K562 (cell line): ENCODE measurements at regions not wholly inside any gene's neighbourhood (a gene's known extent, or its start where the extent isn't known, plus 50 kb on each side); places are given as distances from the start of the nearest gene placed in this dataset.

Source experiments
- FOXP4 ChIP-seq: sonication (generic); formaldehyde crosslinking; IDR thresholded peaks from 2 replicates; pipeline ENCODE4 v1.8.0; 2022; ENCODE audit warnings: mild to moderate bottlenecking, missing genetic modification reagents, borderline replicate concordance
- HEY1 ChIP-seq: fragments of 250-450 bp; sonication (Bioruptor Pico); IDR thresholded peaks from 2 replicates; pipeline ENCODE4 v1.5.0; 2020; ENCODE audit warnings: mild to moderate bottlenecking, moderate library complexity, borderline replicate concordance
- HINFP ChIP-seq: fragments of 450-650 bp; conservative IDR thresholded peaks from 2 replicates; pipeline ENCODE4 v1.6.1; 2016; ENCODE audit warnings: missing genetic modification characterization, low read depth, mild to moderate bottlenecking, control low read depth, missing compliant biosample characterization
- KDM5B ChIP-seq: fragments of 200-600 bp; sonication (generic); IDR thresholded peaks from 2 replicates; pipeline ENCODE4 v1.6.1; 2012; ENCODE audit warnings: low read depth, mild to moderate bottlenecking, moderate library complexity, low read length, control low read depth, inconsistent platforms; ENCODE audit not compliant: insufficient replicate concordance
- KLF6 ChIP-seq: fragments of 250-450 bp; sonication (Bioruptor Pico); IDR thresholded peaks from 2 replicates; pipeline ENCODE4 v1.4.0; 2020; ENCODE audit warnings: mild to moderate bottlenecking, moderate library complexity, borderline replicate concordance
- MAFG ChIP-seq: fragments of 450-650 bp; conservative IDR thresholded peaks from 2 replicates; pipeline ENCODE4 v1.6.1; 2016; ENCODE audit warnings: missing genetic modification characterization, missing compliant biosample characterization
- POLR2B ChIP-seq: fragments of 450-650 bp; IDR thresholded peaks from 2 replicates; pipeline ENCODE4 v1.6.1; 2018; ENCODE audit warnings: low read depth; ENCODE audit not compliant: partially characterized antibody
- RNF2 ChIP-seq: sonication (generic); IDR thresholded peaks from 2 replicates; pipeline ENCODE4 v1.6.1; 2016
- SMARCB1 ChIP-seq: IDR thresholded peaks from 2 replicates; pipeline ENCODE4 v1.6.1; 2011; ENCODE audit warnings: improper control_type of control experiment, low read depth; ENCODE audit not compliant: insufficient read length
- TAF1 ChIP-seq: IDR thresholded peaks from 2 replicates; pipeline ENCODE4 v1.6.1; 2011; ENCODE audit warnings: mild to moderate bottlenecking, low read length, moderate library complexity; ENCODE audit not compliant: insufficient read depth, control insufficient read depth, severe bottlenecking; ENCODE audit errors: extremely low read depth
- THRAP3 ChIP-seq: fragments of 450-650 bp; IDR thresholded peaks from 2 replicates; pipeline ENCODE4 v1.6.1; 2016; ENCODE audit warnings: mild to moderate bottlenecking, inconsistent platforms, borderline replicate concordance
- UBTF ChIP-seq, 2 experiments: IDR thresholded peaks; 2 replicates each; pipeline ENCODE4 v1.6.1; 2012; ENCODE audit warnings: improper control_type of control experiment in 2 of 2, low read depth in 2 of 2, low read length in 2 of 2, borderline replicate concordance in 1 of 2
- ZBTB5 ChIP-seq: fragments of 450-650 bp; IDR thresholded peaks from 2 replicates; pipeline ENCODE4 v1.6.1; 2017; ENCODE audit warnings: antibody characterized with exemption
- ZNF511 ChIP-seq: sonication (generic); formaldehyde crosslinking; IDR thresholded peaks from 2 replicates; pipeline ENCODE4 v1.8.0; 2022; ENCODE audit warnings: mild to moderate bottlenecking, missing genetic modification reagents
- ZNF76 ChIP-seq: fragments of 250-450 bp; sonication (Bioruptor Pico); IDR thresholded peaks from 2 replicates; pipeline ENCODE4 v1.4.0; 2020; ENCODE audit warnings: mild to moderate bottlenecking, moderate library complexity, borderline replicate concordance

DNA sequence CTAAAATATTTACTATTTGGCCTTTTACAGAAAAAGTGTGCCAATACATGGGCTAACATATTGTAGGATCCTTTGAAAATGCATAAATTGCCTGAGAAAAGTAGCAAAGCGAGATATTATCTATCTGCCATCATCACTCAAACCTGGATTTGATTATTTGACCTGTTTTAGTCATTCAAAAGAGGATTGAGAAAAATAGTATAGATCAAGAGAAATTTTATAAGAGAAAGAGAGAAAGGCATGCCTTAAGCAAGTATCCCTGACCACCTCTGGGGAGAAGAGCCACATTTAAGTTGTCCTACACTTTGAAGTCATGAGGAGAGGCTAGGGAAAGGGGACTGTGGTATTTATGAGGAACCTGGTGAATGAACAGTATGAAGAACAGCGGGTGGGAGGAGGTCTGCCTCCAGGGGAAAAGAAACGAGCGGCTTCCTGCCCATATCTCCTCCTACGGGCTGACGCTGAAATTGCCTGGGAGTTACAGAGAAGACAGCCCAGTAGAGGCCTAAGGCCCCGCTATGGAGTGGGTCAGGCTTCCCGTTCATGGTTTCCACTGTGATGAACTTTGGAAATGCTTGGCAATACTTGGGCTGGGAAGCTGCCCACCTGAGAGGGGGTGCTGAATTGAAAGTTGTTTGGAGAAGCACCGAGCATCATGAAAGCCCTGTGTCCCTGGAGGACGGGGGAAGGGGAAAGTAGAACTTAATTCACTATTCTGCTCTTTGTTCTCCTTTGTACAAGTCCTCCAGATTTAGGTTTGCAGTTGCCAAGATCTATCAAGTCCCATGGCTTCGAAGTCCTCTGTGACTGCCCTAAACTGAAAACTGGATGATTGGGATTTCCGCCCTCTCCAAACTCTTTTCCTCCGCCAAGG is 106.9 kb upstream of the ACSL4 start (continued):
- TF ChIP-seq FOXP4 (CRISPR knock-in tag) (no peak), KLF6 (no peak), MAFG (tag) (no peak), ZBTB5 (no peak), RNF2 (0 out of 2 replicates have a peak, but pooled peaks have one; percentile 12), POLR2B (no peak), KDM5B (peak; percentile 46), HEY1 (CRISPR knock-in tag) (no peak), UBTF (IDR thresholded peaks at IDR 0.05; ENCODE audit: borderline replicate concordance in 1 of 2, low read depth in 2 of 2, low read length in 2 of 2) (no peak), TAF1 (peak; percentile 9), SMARCB1 (no peak), HINFP (tag) (no peak), ZNF511 (CRISPR knock-in tag) (no peak), ZNF76 (CRISPR knock-in tag) (no peak), THRAP3 (no peak)
